ENCODE measurements at regions not wholly inside any gene's neighbourhood (a gene's known extent, or its start where the extent isn't known, plus 50 kb on each side); places are given as distances from the start of the nearest gene placed in this dataset.
"Not testable (repeated sequence)": the region's sequence is repeated elsewhere in the genome, so short reads cannot be mapped to it uniquely, and the experiment has no call there.

DNA sequence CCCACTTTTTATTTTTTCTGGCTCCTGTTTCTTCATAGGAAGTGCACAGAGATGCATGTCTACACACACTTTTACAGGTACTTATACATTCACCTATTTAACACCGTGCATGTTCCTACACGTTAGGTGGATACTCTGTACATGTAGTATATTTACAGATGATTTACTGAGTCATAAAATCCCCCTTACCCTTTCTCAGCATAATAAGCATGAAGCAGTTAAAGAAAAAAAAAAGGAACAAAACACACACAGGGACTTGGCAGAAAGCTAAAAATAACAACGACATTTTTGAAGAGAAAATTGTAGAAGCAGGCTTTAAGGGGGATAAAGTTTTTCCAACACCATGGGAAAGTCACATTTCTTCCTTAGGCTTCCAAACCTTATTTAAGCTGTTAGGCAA is 96.4 kb upstream of the IQCM start:
- no peak overlapping the region for H3K4me3 ChIP-seq
- TF ChIP-seq POLR2AphosphoS5 (IDR thresholded peaks at IDR 0.05) (no peak), EP300 (IDR thresholded peaks at IDR 0.05) (no peak), POLR2A (IDR thresholded peaks at IDR 0.05) (no peak)
- TF ChIP-seq, protein P1, sequence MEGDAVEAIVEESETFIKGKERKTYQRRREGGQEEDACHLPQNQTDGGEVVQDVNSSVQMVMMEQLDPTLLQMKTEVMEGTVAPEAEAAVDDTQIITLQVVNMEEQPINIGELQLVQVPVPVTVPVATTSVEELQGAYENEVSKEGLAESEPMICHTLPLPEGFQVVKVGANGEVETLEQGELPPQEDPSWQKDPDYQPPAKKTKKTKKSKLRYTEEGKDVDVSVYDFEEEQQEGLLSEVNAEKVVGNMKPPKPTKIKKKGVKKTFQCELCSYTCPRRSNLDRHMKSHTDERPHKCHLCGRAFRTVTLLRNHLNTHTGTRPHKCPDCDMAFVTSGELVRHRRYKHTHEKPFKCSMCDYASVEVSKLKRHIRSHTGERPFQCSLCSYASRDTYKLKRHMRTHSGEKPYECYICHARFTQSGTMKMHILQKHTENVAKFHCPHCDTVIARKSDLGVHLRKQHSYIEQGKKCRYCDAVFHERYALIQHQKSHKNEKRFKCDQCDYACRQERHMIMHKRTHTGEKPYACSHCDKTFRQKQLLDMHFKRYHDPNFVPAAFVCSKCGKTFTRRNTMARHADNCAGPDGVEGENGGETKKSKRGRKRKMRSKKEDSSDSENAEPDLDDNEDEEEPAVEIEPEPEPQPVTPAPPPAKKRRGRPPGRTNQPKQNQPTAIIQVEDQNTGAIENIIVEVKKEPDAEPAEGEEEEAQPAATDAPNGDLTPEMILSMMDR (IDR thresholded peaks at IDR 0.05) = no peak
- H3K27ac ChIP-seq = no peak overlapping the region
- no peaks in the 10 kb centered on the region for H3K36me3 ChIP-seq
- no peaks in the 10 kb centered on the region for H3K9me3 ChIP-seq
- 34% methylated on average over 3 of the region's 3 CpGs for WGBS
- no peaks in the 10 kb centered on the region for H3K27me3 ChIP-seq
- no peak for DNase-seq (ENCODE audit: low spot score in 2 of 2)
- H3K4me1 ChIP-seq = no peaks in the 10 kb centered on the region

GRCh38 chr4:149914119-149915115 is 98.8 kb upstream of the IQCM start:
- H3K36me3 ChIP-seq = no peaks in the 10 kb centered on the region
- H3K4me1 ChIP-seq = no peaks in the 10 kb centered on the region
- H3K27me3 ChIP-seq = no peaks in the 10 kb centered on the region
- H3K9me3 ChIP-seq = no peaks in the 10 kb centered on the region
- H3K4me3 ChIP-seq = no peak overlapping the region
- 55% methylated on average over 7 of the region's 7 CpGs for WGBS
- DNase-seq (ENCODE audit: low spot score in 2 of 2) = no peak
- H3K27ac ChIP-seq = no peak overlapping the region
- TF ChIP-seq, protein P1 (IDR thresholded peaks at IDR 0.05) = peak in 1 of 2 donors; percentile 22
- no peak for TF ChIP-seq POLR2AphosphoS5 (IDR thresholded peaks at IDR 0.05)

DNA sequence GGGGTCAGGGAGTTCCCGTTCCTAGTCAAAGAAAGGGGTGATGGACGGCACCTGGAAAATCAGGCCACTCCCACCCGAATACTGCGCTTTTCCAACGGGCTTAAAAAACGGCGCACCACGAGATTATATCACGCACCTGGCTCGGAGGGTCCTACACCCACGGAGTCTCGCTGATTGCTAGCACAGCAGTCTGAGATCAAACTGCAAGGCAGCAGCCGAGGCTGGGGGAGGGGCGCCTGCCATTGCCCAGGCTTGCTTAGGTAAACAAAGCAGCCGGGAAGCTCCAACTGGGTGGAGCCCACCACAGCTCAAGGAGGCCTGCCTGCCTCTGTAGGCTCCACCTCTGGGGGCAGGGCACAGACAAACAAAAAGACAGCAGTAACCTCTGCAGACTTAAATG is 100.1 kb upstream of the IQCM start:
- not testable (repeated sequence) for DNase-seq (ENCODE audit: low spot score in 2 of 2); H3K36me3 ChIP-seq; H3K4me1 ChIP-seq; H3K9me3 ChIP-seq; H3K27me3 ChIP-seq; H3K4me3 ChIP-seq; H3K27ac ChIP-seq
- WGBS = 89% methylated on average over 13 of the region's 15 CpGs

DNA sequence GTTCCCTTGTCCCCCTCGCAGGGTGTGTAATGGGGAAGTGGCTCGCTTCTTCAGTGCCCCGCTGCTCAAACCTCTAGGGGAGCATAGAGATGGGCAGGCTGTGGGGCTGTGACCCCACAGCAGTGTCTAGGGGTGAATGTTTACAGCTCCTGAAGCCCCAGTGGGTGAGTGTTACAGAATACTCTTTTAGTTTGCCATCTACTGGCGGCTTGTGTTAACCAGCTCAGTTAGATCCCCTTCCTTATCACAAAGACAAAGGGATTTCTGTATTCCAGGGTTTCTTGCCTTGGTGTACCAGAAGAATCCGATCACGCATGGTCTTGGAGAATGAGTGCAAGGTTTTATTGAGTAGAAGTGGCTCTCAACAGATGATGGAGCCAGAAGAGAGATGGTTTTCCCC is 108.1 kb upstream of the IQCM start:
- H3K4me1 ChIP-seq = no peaks in the 10 kb centered on the region
- no peaks in the 10 kb centered on the region for H3K27me3 ChIP-seq
- H3K9me3 ChIP-seq = no peaks in the 10 kb centered on the region
- WGBS = 94% methylated on average over 6 of the region's 6 CpGs
- H3K27ac ChIP-seq = no peak overlapping the region
- TF ChIP-seq POLR2A (IDR thresholded peaks at IDR 0.05) = no peak
- TF ChIP-seq, protein P1 (IDR thresholded peaks at IDR 0.05) = no peak
- TF ChIP-seq POLR2AphosphoS5 (IDR thresholded peaks at IDR 0.05) = no peak
- TF ChIP-seq EP300 (IDR thresholded peaks at IDR 0.05) = no peak
- H3K4me3 ChIP-seq = no peak overlapping the region
- no peaks in the 10 kb centered on the region for H3K36me3 ChIP-seq
- no peak for DNase-seq (ENCODE audit: low spot score in 2 of 2)

- Histone ChIP-seq H3K27me3 (no peaks in the 10 kb centered on the region), H3K36me3 (no peaks in the 10 kb centered on the region), H3K4me1 (no peaks in the 10 kb centered on the region), H3K9me3 (no peaks in the 10 kb centered on the region), H3K27ac (no peak overlapping the region), H3K4me3 (no peak overlapping the region)
- no peak for DNase-seq (ENCODE audit: low spot score in 2 of 2)
- TF ChIP-seq EP300 (IDR thresholded peaks at IDR 0.05) (no peak), POLR2AphosphoS5 (IDR thresholded peaks at IDR 0.05) (no peak), POLR2A (IDR thresholded peaks at IDR 0.05) (no peak)
- TF ChIP-seq, protein P1 (IDR thresholded peaks at IDR 0.05) = no peak
- WGBS = 93% methylated on average over 3 of the region's 3 CpGs
Measured at GRCh38 chr4:149927514-149927913, 111.9 kb upstream of the IQCM start.
